ENCODE measurements at regions not wholly inside any gene's neighbourhood (a gene's known extent, or its start where the extent isn't known, plus 50 kb on each side); places are given as distances from the start of the nearest gene placed in this dataset.

- no peak for TF ChIP-seq CTCF (IDR thresholded peaks at IDR 0.05)
- no peak for TF ChIP-seq POLR2A (IDR thresholded peaks at IDR 0.05)
- TF ChIP-seq EP300 (IDR thresholded peaks at IDR 0.05) = no peak
Measured at GRCh38 chr1:29833581-29833980, 597.3 kb downstream of the PTPRU start.
